Stimulated activated CD8-positive, alpha-beta memory T cell treated with anti-CD3 and anti-CD28 coated beads, Interleukin-4, amount 100 ng/mL, for 4 hours (primary cell): ENCODE measurements at regions not wholly inside any gene's neighbourhood (a gene's known extent, or its start where the extent isn't known, plus 50 kb on each side); places are given as distances from the start of the nearest gene placed in this dataset.

Experiments used
- DNase-seq, 2 donors: peaks; one replicate each; pipeline ENCODE4 v3.0.0-alpha.2; 2020; ENCODE audit warnings: low read depth in 2 of 2, low spot score in 1 of 2

DNA sequence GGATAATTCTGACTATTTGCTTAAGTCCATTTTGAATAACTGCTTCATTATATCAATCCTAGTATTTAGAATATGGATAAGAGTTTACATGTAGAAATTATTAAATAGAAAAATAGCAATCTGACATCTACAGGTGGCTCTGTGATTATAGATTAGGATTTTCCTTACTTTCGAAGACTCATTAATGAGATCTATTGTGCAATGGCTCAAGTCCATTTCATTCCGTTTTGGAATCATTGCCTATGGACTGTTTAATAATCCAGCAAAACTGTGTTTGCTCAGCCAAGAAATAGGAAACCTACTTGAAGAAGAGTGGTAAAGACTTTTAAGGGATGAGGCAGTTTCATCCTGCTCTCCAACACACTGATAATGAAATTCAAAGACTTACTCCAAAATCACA, 67.8 kb upstream of the SSTR1 start:
- no peak for DNase-seq

- no peak for DNase-seq
These were observed 64.5 kb upstream of the SSTR1 start for GRCh38 chr14:38143170-38143569.

DNA sequence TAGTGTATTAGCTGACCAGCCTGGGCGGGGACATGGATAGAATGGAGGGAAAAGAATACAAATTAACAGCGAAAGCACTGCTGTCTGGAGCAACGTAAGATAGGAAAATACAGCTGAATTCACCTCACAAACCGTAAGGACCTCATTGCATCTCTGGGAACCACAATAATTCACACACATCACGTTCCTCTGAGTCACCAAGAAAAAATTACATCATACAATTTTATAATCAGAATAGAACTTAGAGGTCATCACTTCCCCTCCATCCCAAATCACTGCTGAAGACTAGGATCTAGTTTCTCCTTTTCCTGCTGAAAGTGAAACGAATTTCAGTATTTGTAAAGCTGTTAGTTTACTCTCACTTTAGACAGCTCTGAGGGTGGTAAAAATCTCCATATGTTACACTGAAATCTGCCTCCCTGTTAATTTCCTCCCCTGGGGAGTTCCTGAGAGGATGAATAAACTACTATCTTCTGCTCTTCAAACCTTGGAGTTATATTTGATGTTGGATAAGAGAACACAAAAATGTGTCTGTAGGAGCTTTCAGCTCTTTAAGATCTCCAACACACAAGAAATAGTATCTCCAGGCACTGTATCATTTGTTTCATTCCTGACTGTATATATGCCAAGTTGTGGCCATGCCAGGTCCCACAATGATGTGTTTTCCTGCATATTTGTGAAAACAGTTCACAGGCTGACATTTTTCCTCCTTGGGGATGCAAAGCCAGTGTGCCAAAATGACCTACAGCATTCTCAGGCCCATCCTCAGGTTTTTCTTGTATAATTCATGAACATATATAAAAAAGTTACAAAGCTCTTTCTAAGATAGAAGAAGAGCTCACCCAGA, 63.8 kb upstream of the SSTR1 start:
- DNase-seq = no peak

DNA sequence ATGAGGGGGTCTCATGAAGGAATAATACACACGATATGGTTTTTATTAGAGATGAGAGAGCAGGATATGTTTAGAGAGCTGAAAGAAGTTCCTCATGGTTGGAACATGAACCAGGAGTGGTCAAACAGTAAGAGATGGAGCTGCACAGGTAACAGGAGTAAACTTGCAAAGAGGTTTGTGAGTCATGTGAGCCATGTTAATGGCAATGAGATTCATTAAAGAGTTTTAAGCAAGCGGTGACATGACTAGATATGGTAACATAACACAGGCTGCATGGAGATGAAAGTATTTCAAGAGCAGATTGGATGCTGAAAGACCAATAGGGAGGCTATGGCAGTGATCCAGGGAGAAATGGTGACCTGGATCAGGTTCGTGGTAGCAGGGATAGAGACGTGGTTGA, 62.6 kb upstream of the SSTR1 start:
- no peak for DNase-seq

DNA sequence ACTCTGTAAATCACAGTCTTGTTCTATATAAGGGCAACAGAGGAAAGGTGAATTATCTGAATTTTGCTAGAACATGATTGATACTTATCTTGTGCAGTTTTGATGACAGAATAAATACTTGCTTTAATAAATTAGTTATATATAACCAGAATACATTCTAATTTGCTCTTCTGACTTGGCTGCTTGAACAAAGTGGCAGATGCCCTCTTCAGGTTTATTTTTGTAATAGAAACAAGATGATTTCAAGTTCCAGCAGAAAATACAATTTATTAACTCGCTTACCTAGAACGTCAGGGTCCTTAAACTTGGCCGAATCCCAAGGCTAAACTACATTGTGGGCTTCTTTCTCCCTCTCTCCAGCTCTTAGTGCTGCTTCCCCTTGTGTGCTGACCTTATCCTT, 57.6 kb upstream of the SSTR1 start:
- DNase-seq = no peak
